Stomach (tissue), 8 donors: ENCODE measurements at regions not wholly inside any gene's neighbourhood (a gene's known extent, or its start where the extent isn't known, plus 50 kb on each side); places are given as distances from the start of the nearest gene placed in this dataset.

ENCODE experiments used
- DNase-seq, 2 donors: peaks; one replicate each; pipeline versions ENCODE4 v3.0.0 to v3.0.0-alpha.2; 2013 to 2019
- H3K27ac ChIP-seq, 5 donors: fragments of 200-600 bp in 4 of 5; sonication (generic) in 4 of 5; one replicate each; pipeline ENCODE4 v1.5.1; 2013 to 2019; ENCODE audit warnings: mild to moderate bottlenecking in 1 of 5, moderate library complexity in 1 of 5
- H3K27me3 ChIP-seq, 3 donors: fragments of 200-600 bp; sonication (generic); one replicate each; pipeline ENCODE4 v1.5.1; 2017 to 2019; ENCODE audit warnings: mixed run types in 1 of 3
- H3K36me3 ChIP-seq, 4 donors: fragments of 200-600 bp; sonication (generic); 1 replicate in 3 of 4; 2 replicates in 1 of 4; pipeline ENCODE4 v1.5.1; 2016 to 2019
- H3K4me1 ChIP-seq, 4 donors: fragments of 200-600 bp; sonication (generic); one replicate each; pipeline ENCODE4 v1.5.1; 2016 to 2019
- H3K4me3 ChIP-seq, 4 donors: fragments of 200-600 bp; sonication (generic) in 3 of 4; one replicate each; pipeline ENCODE4 v1.5.1; 2016 to 2019; ENCODE audit warnings: mild to moderate bottlenecking in 1 of 4
- H3K9me3 ChIP-seq, 4 donors: fragments of 200-600 bp; sonication (generic); one replicate each; pipeline ENCODE4 v1.5.1; 2016 to 2019
- CTCF ChIP-seq, 7 experiments: fragments of 450-650 bp in 4 of 7; fragments of 200-600 bp in 3 of 7; sonication (generic) in 3 of 7; IDR thresholded peaks; one replicate each; pipeline ENCODE4 v1.5.1; 2016 to 2019; ENCODE audit warnings: antibody characterized with exemption in 7 of 7, control low read depth in 2 of 7, mild to moderate bottlenecking in 1 of 7
- EP300 ChIP-seq: sonication (generic); formaldehyde crosslinking; IDR thresholded peaks from one replicate; pipeline ENCODE4 v1.6.1; 2017; ENCODE audit warnings: antibody characterized with exemption
- POLR2A ChIP-seq, 4 donors: fragments of 450-650 bp; IDR thresholded peaks; one replicate each; pipeline ENCODE4 v1.6.1; 2016; ENCODE audit warnings: antibody characterized with exemption in 4 of 4, control low read depth in 2 of 4, mild to moderate bottlenecking in 1 of 4, moderate library complexity in 1 of 4
- POLR2AphosphoS5 ChIP-seq, 3 donors: sonication (generic); formaldehyde crosslinking; IDR thresholded peaks; one replicate each; pipeline ENCODE4 v1.6.1; 2016; ENCODE audit warnings: antibody characterized with exemption in 3 of 3
- WGBS, 5 donors: extraction: QIAGEN DNeasy Blood & Tissue Kit in 3 of 5; methylation state at CpG; one replicate each; pipeline versions ENCODE4 v1.1.5 to v1.1.7; 2013 to 2018; 5-methylcytosine and 5-hydroxymethylcytosine counted together
- intact Hi-C: fragments of 100-400 bp; cut with DNase I; formaldehyde crosslinking; loops from one replicate; pipeline ENCODE4 v1.15.1; 2023; ENCODE audit warnings: low total_unique reads
- donor health status: healthy with polysubstance abuse.
- donor health status: Bipolar disorder and iron deficiency.
- donor health status: healthy.

GRCh38 chr11:120031612-120032600 is 106.0 kb downstream of the TRIM29 start:
- WGBS, 5 donors = 35 to 48% (median 39%) methylated on average over 10 to 11 of the region's 11 CpGs
- Histone ChIP-seq H3K27ac (no peak overlapping the region), H3K4me3 (no peak overlapping the region), H3K4me1 (no peaks in the 10 kb centered on the region), H3K36me3 (no peaks in the 10 kb centered on the region), H3K27me3 (peaks cover 0 to 44% (median 8%) of the 10 kb centered on the region in 3 donors), H3K9me3 (peaks cover 0 to 7% (median 7%) of the 10 kb centered on the region in 4 donors)
- intact Hi-C loops = no loop called here
- TF ChIP-seq EP300 = no peak
- TF ChIP-seq CTCF (IDR thresholded peaks at IDR 0.05) = no peak
- TF ChIP-seq POLR2A (IDR thresholded peaks at IDR 0.05) = no peak
- no peak for TF ChIP-seq POLR2AphosphoS5 (IDR thresholded peaks at IDR 0.05)
- peak in 1 of 2 donors; percentile 41 for DNase-seq

GRCh38 chr11:120031156-120031555 is 106.8 kb downstream of the TRIM29 start:
- Histone ChIP-seq H3K4me1 (no peaks in the 10 kb centered on the region), H3K27me3 (peaks cover 0 to 52% (median 8%) of the 10 kb centered on the region in 3 donors), H3K36me3 (no peaks in the 10 kb centered on the region), H3K4me3 (no peak overlapping the region), H3K27ac (no peak overlapping the region), H3K9me3 (peaks cover 0 to 7% (median 7%) of the 10 kb centered on the region in 4 donors)
- intact Hi-C loops = no loop called here
- DNase-seq = no peak
- no peak for TF ChIP-seq POLR2A (IDR thresholded peaks at IDR 0.05)
- no peak for TF ChIP-seq EP300
- no peak for TF ChIP-seq POLR2AphosphoS5 (IDR thresholded peaks at IDR 0.05)
- TF ChIP-seq CTCF (IDR thresholded peaks at IDR 0.05) = no peak
- WGBS, 5 donors = 79 to 88% (median 81%) methylated on average over 10 to 11 of the region's 11 CpGs

GRCh38 chr11:120030411-120030810 is 107.5 kb downstream of the TRIM29 start:
- Histone ChIP-seq H3K36me3 (no peaks in the 10 kb centered on the region), H3K9me3 (peaks cover 0 to 2% (median 1%) of the 10 kb centered on the region in 4 donors), H3K27ac (no peak overlapping the region), H3K27me3 (peaks cover 0 to 57% (median 8%) of the 10 kb centered on the region in 3 donors), H3K4me1 (no peaks in the 10 kb centered on the region), H3K4me3 (no peak overlapping the region)
- 71 to 85% (median 79%) methylated on average over 4 of the region's 4 CpGs for WGBS, 5 donors
- DNase-seq = no peak
- intact Hi-C loops = no loop called here
- TF ChIP-seq POLR2AphosphoS5 (IDR thresholded peaks at IDR 0.05) (no peak), CTCF (IDR thresholded peaks at IDR 0.05) (no peak), EP300 (no peak), POLR2A (IDR thresholded peaks at IDR 0.05) (no peak)

GRCh38 chr11:120029321-120029720 is 108.6 kb downstream of the TRIM29 start:
- H3K27ac ChIP-seq = no peak overlapping the region
- peaks cover 0 to 61% (median 8%) of the 10 kb centered on the region in 3 donors for H3K27me3 ChIP-seq
- H3K4me3 ChIP-seq = no peak overlapping the region
- H3K36me3 ChIP-seq = no peaks in the 10 kb centered on the region
- no peak for DNase-seq
- TF ChIP-seq POLR2A (IDR thresholded peaks at IDR 0.05) = no peak
- H3K9me3 ChIP-seq = no peaks in the 10 kb centered on the region
- no peaks in the 10 kb centered on the region for H3K4me1 ChIP-seq
- intact Hi-C loops = no loop called here
- WGBS, 5 donors = 83 to 91% (median 90%) methylated on average over 4 of the region's 4 CpGs

GRCh38 chr11:120028897-120029258 is 109.0 kb downstream of the TRIM29 start:
- no peaks in the 10 kb centered on the region for H3K36me3 ChIP-seq
- no peaks in the 10 kb centered on the region for H3K9me3 ChIP-seq
- WGBS, 5 donors = 86 to 94% (median 92%) methylated on average over 6 to 8 of the region's 8 CpGs
- H3K27me3 ChIP-seq = peaks cover 0 to 65% (median 8%) of the 10 kb centered on the region in 3 donors
- TF ChIP-seq EP300 (no peak), CTCF (IDR thresholded peaks at IDR 0.05) (no peak), POLR2AphosphoS5 (IDR thresholded peaks at IDR 0.05) (no peak), POLR2A (IDR thresholded peaks at IDR 0.05) (no peak)
- H3K4me3 ChIP-seq = no peak overlapping the region
- no peak for DNase-seq
- H3K27ac ChIP-seq = no peak overlapping the region
- no peaks in the 10 kb centered on the region for H3K4me1 ChIP-seq
- intact Hi-C loops = no loop called here
